GM12878 (cell line): ENCODE measurements at regions not wholly inside any gene's neighbourhood (a gene's known extent, or its start where the extent isn't known, plus 50 kb on each side); places are given as distances from the start of the nearest gene placed in this dataset.

Source experiments
- ATAC-seq: fragments of 200-7000 bp; cut with Tn5 transposase; 3 replicates; pipeline ENCODE4 v1.9.1; 2020; ENCODE audit warnings: mild to moderate bottlenecking, moderate library complexity
- BruUV-seq: library from RNA; stranded (reverse); fragments of 400-500 nt; replicated peaks from 2 replicates; lab custom pipeline; 2021; lab: Mats Ljungman, UMichigan
- CTCF ChIA-PET: fragments of 300-600 bp; sonication (Branson Sonifier 250); formaldehyde crosslinking; extraction: SDS; loops from one replicate; lab custom pipeline; 2021; ENCODE audit warnings: inconsistent platforms; lab: Yijun Ruan, JAX
- POLR2A ChIA-PET: fragments of 350-600 bp; formaldehyde crosslinking; extraction: SDS; loops from one replicate; lab custom pipeline; 2021; ENCODE audit warnings: inconsistent platforms; lab: Charles Lee
- RAD21 ChIA-PET: fragments of 300-600 bp; sonication (Branson Sonifier 250); formaldehyde crosslinking; loops from one replicate; lab custom pipeline; 2023; ENCODE audit warnings: antibody characterized with exemption; ENCODE audit not compliant: unreplicated experiment; lab: Charles Lee
- SMC1A ChIA-PET: fragments of 300-600 bp; sonication (Branson Sonifier 250); formaldehyde crosslinking; loops from one replicate; lab custom pipeline; 2023; ENCODE audit not compliant: unreplicated experiment, uncharacterized antibody; lab: Charles Lee
- DNase-seq: peaks from one replicate; pipeline ENCODE4 v3.0.0-alpha.2; 2011; ENCODE audit warnings: low read depth, low spot score
- FAIRE-seq: peaks from 3 replicates; lab custom pipeline; 2011; peaks lifted over from hg19 to GRCh38; lab: Jason Lieb, UNC
- H2AFZ ChIP-seq: 2 replicates; pipeline ENCODE4 v1.6.0; 2011; ENCODE audit warnings: low read depth, low read length, control low read depth; ENCODE audit not compliant: control insufficient read depth
- H3K27ac ChIP-seq: 2 replicates; pipeline ENCODE4 v1.5.1; 2011; ENCODE audit warnings: control low read depth; ENCODE audit not compliant: control insufficient read depth, insufficient read depth
- H3K27me3 ChIP-seq, 2 experiments: replicated peaks in 1 of 2; 2 replicates each; pipeline versions ENCODE4 v1.6.0 to v1.6.1; 2011; ENCODE audit warnings: low read length in 1 of 2; ENCODE audit not compliant: control insufficient read depth in 2 of 2, insufficient read depth in 2 of 2
- H3K36me3 ChIP-seq, 2 experiments: 2 replicates each; pipeline ENCODE4 v1.5.1; 2011; ENCODE audit warnings: low read length in 1 of 2; ENCODE audit not compliant: control insufficient read depth in 2 of 2, insufficient read depth in 2 of 2
- H3K4me1 ChIP-seq: 2 replicates; pipeline ENCODE4 v1.6.1; 2011; ENCODE audit warnings: mild to moderate bottlenecking, low read length, moderate library complexity, mixed read lengths; ENCODE audit not compliant: control insufficient read depth, insufficient read depth
- H3K4me2 ChIP-seq: 2 replicates; pipeline ENCODE4 v1.6.0; 2011; ENCODE audit warnings: control low read depth; ENCODE audit not compliant: control insufficient read depth, insufficient read depth
- H3K4me3 ChIP-seq: fragments of 200-600 bp; sonication (generic); 2 replicates; pipeline ENCODE4 v1.5.1; 2016
- H3K79me2 ChIP-seq: 2 replicates; pipeline ENCODE4 v1.6.0; 2011; ENCODE audit warnings: low read length; ENCODE audit not compliant: control insufficient read depth, insufficient read depth
- H3K9ac ChIP-seq: 2 replicates; pipeline ENCODE4 v1.8.0; 2011; ENCODE audit warnings: low read length, control low read depth, mixed read lengths; ENCODE audit not compliant: control insufficient read depth, insufficient read depth
- H3K9me3 ChIP-seq: replicated peaks from 3 replicates; pipeline ENCODE4 v1.5.1; 2011; ENCODE audit warnings: mild to moderate bottlenecking, low read length; ENCODE audit not compliant: control insufficient read depth, insufficient read depth
- H4K20me1 ChIP-seq: 2 replicates; pipeline ENCODE4 v1.6.0; 2011; ENCODE audit not compliant: control insufficient read depth, insufficient read depth
- BACH1 ChIP-seq: fragments of 450-650 bp; IDR thresholded peaks from 2 replicates; pipeline ENCODE4 v1.6.1; 2017; ENCODE audit warnings: mild to moderate bottlenecking, borderline replicate concordance
- CEBPZ ChIP-seq: fragments of 150-350 bp; IDR thresholded peaks from 2 replicates; pipeline ENCODE4 v1.6.1; 2016; ENCODE audit warnings: low read depth, low read length
- EP300 ChIP-seq, 2 experiments: fragments of 150-350 bp in 1 of 2; IDR thresholded peaks; 2 replicates each; pipeline ENCODE4 v1.6.1; 2011 to 2012; ENCODE audit warnings: low read depth in 2 of 2, low read length in 2 of 2, borderline replicate concordance in 1 of 2, improper control_type of control experiment in 1 of 2, inconsistent platforms in 1 of 2; ENCODE audit not compliant: control insufficient read depth in 1 of 2
- FOS ChIP-seq: IDR thresholded peaks from 3 replicates; pipeline ENCODE4 v1.6.1; 2011; ENCODE audit warnings: borderline replicate concordance; ENCODE audit not compliant: insufficient read length; ENCODE audit errors: extremely low read depth
- HCFC1 ChIP-seq: fragments of 150-350 bp; IDR thresholded peaks from 2 replicates; pipeline ENCODE4 v1.6.1; 2014; ENCODE audit warnings: low read length
- IKZF1 ChIP-seq: fragments of 450-650 bp; conservative IDR thresholded peaks from 2 replicates; pipeline ENCODE4 v1.6.1; 2017; ENCODE audit warnings: antibody characterized with exemption, mild to moderate bottlenecking
- NFIC ChIP-seq: IDR thresholded peaks from 2 replicates; pipeline ENCODE4 v1.6.1; 2012; ENCODE audit warnings: low read depth, mild to moderate bottlenecking, inconsistent platforms, low read length, moderate library complexity
- NRF1 ChIP-seq: conservative IDR thresholded peaks from 2 replicates; pipeline ENCODE4 v1.6.1; 2011; ENCODE audit warnings: mild to moderate bottlenecking, low read depth, low read length, improper control_type of control experiment
- SP1 ChIP-seq: IDR thresholded peaks from one replicate; pipeline ENCODE4 v1.6.1; 2011; ENCODE audit warnings: low read depth, low read length
- STAT1 ChIP-seq: fragments of 450-650 bp; conservative IDR thresholded peaks from 2 replicates; pipeline ENCODE4 v1.6.1; 2014; ENCODE audit warnings: antibody characterized with exemption, mild to moderate bottlenecking
- ZBED1 ChIP-seq: IDR thresholded peaks from 2 replicates; pipeline ENCODE4 v1.6.1; 2016; ENCODE audit warnings: borderline replicate concordance
- ZBTB11 ChIP-seq: fragments of 450-650 bp; formaldehyde crosslinking; IDR thresholded peaks from 2 replicates; pipeline ENCODE4 v1.5.0; 2022; ENCODE audit warnings: mild to moderate bottlenecking, missing genetic modification characterization
- ZNF207 ChIP-seq: fragments of 450-650 bp; IDR thresholded peaks from 2 replicates; pipeline ENCODE4 v1.6.1; 2014; ENCODE audit warnings: antibody characterized with exemption, mild to moderate bottlenecking, borderline replicate concordance
- ZNF622 ChIP-seq: fragments of 450-650 bp; IDR thresholded peaks from 2 replicates; pipeline ENCODE4 v1.6.1; 2017; ENCODE audit warnings: mild to moderate bottlenecking, inconsistent platforms
- WGBS: methylation state at CpG from one replicate; pipeline ENCODE4 v1.1.6; 2016; ENCODE audit warnings: low lambda C conversion rate; ENCODE audit not compliant: insufficient replicate concordance, insufficient coverage; ENCODE audit errors: missing lambda C conversion rate; 5-methylcytosine and 5-hydroxymethylcytosine counted together
- in situ Hi-C: fragments of 300-500 bp; cut with MboI; formaldehyde crosslinking; loops from 9 replicates; pipeline ENCODE4 v1.14.3; 2018; ENCODE audit warnings: mixed read lengths
- intact Hi-C: fragments of 100-400 bp; cut with micrococcal nuclease; formaldehyde crosslinking; loops from one replicate; pipeline ENCODE4 v1.14.2; 2022; ENCODE audit not compliant: unreplicated experiment
- TF ChIP-seq, protein P1 (sequence below): IDR thresholded peaks from 2 replicates; pipeline ENCODE4 v1.6.1; 2011; ENCODE audit warnings: borderline replicate concordance, low read depth, mild to moderate bottlenecking, moderate library complexity, low read length; ENCODE audit not compliant: insufficient read depth, poor library complexity, severe bottlenecking

DNA sequence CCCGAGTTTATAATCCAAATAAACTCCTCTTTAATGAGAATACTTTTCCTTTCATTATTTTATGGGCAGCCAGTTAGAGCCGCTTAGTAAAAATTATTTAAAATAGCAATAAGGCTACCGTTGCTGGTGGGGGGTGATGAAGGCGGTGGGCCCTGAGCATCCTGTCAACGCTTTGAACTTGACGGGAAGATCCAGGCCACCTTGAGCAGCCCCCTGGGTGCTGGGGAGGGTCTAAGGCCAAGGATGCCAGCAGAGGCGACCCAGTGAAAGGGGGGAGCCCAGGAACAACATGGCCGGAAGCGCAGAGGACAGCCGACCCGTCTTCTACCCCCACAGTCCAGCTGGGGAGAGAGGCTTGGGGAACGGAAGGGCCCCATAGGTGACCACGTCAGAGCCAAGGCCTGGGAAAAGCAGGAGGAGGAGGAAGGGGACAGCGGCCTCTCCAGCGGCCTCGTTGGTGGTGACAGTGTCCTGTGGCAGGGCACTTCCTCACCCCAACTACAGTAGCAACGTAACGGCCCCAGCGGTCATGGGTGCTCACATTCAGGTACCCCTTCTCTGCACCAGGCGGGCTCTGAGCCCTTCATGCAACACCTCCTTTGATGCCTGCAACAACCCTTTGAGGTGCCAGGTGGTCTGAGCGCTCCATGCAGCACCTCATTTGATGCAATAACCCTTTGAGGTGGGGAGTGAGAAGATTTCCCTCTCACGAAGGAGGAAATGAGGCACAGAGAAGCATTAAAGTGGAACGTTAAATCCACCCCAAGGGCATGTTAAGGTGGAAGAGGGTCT is 695.3 kb downstream of the TBC1D22A start (continued):
- TF ChIP-seq, protein P1, sequence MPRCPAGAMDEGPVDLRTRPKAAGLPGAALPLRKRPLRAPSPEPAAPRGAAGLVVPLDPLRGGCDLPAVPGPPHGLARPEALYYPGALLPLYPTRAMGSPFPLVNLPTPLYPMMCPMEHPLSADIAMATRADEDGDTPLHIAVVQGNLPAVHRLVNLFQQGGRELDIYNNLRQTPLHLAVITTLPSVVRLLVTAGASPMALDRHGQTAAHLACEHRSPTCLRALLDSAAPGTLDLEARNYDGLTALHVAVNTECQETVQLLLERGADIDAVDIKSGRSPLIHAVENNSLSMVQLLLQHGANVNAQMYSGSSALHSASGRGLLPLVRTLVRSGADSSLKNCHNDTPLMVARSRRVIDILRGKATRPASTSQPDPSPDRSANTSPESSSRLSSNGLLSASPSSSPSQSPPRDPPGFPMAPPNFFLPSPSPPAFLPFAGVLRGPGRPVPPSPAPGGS, result no peak

DNA sequence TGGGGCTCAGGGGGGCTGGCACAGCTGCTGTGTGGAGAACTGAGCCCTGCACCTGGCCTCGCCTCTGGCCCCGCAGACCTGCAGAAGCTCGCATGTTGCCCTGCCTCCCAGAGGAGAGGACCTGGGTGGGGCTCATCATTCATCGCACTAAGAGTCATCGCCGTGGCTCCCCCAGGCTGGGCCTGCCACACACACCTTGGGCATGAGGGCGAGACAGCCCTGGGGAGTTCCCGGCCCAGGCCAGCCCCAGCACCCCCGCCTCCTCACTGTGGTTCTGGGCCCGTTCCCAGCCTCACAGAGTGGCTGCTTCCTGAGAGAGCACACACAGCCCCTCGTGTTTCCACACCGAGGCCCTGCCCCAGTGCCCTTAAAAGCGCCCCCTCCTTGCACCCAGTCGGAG is 694.6 kb downstream of the TBC1D22A start:
- Histone ChIP-seq H3K4me1 (no peaks in the 10 kb centered on the region), H3K27ac (no peak overlapping the region), H3K36me3 (no peaks in the 10 kb centered on the region), H3K9ac (no peak overlapping the region), H3K4me2 (no peak overlapping the region), H4K20me1 (no peaks in the 10 kb centered on the region), H3K27me3 (no peaks in the 10 kb centered on the region), H3K9me3 (no peaks in the 10 kb centered on the region; the same call in 1 of the 3 replicates), H3K4me3 (no peak overlapping the region), H3K79me2 (no peaks in the 10 kb centered on the region), H2AFZ (no peak overlapping the region)
- ATAC-seq (no peak), DNase-seq (no peak), FAIRE-seq (no peak)
- intact Hi-C loops, result no loop called here
- in situ Hi-C loops, result no loop called here
- POLR2A ChIA-PET, result no interaction called here
- CTCF ChIA-PET, result no interaction called here
- no TSS peak for BruUV-seq
- SMC1A ChIA-PET, result no interaction called here
- WGBS, result 39% methylated on average over 14 of the region's 14 CpGs
- RAD21 ChIA-PET, result no interaction called here
- TF ChIP-seq ZNF207 (no peak), NRF1 (no peak), ZBED1 (no peak), NFIC (no peak), HCFC1 (no peak), CEBPZ (no peak), IKZF1 (no peak), EP300 (IDR thresholded peaks at IDR 0.05; ENCODE audit: borderline replicate concordance in 1 of 2, control insufficient read depth in 1 of 2, low read depth in 2 of 2, low read length in 2 of 2) (no peak), FOS (no peak), STAT1 (no peak), ZBTB11 (CRISPR knock-in tag) (no peak), ZNF622 (no peak), SP1 (no peak), BACH1 (no peak)
